GM12878 (cell line): ENCODE measurements at regions not wholly inside any gene's neighbourhood (a gene's known extent, or its start where the extent isn't known, plus 50 kb on each side); places are given as distances from the start of the nearest gene placed in this dataset.

Source experiments
- ATAC-seq: fragments of 200-7000 bp; cut with Tn5 transposase; 3 replicates; pipeline ENCODE4 v1.9.1; 2020; ENCODE audit warnings: mild to moderate bottlenecking, moderate library complexity
- BruUV-seq: library from RNA; stranded (reverse); fragments of 400-500 nt; replicated peaks from 2 replicates; lab custom pipeline; 2021; lab: Mats Ljungman, UMichigan
- CTCF ChIA-PET: fragments of 300-600 bp; sonication (Branson Sonifier 250); formaldehyde crosslinking; extraction: SDS; loops from one replicate; lab custom pipeline; 2021; ENCODE audit warnings: inconsistent platforms; lab: Yijun Ruan, JAX
- POLR2A ChIA-PET: fragments of 350-600 bp; formaldehyde crosslinking; extraction: SDS; loops from one replicate; lab custom pipeline; 2021; ENCODE audit warnings: inconsistent platforms; lab: Charles Lee
- RAD21 ChIA-PET: fragments of 300-600 bp; sonication (Branson Sonifier 250); formaldehyde crosslinking; loops from one replicate; lab custom pipeline; 2023; ENCODE audit warnings: antibody characterized with exemption; ENCODE audit not compliant: unreplicated experiment; lab: Charles Lee
- SMC1A ChIA-PET: fragments of 300-600 bp; sonication (Branson Sonifier 250); formaldehyde crosslinking; loops from one replicate; lab custom pipeline; 2023; ENCODE audit not compliant: unreplicated experiment, uncharacterized antibody; lab: Charles Lee
- DNase-seq: peaks from one replicate; pipeline ENCODE4 v3.0.0-alpha.2; 2011; ENCODE audit warnings: low read depth, low spot score
- FAIRE-seq: peaks from 3 replicates; lab custom pipeline; 2011; peaks lifted over from hg19 to GRCh38; lab: Jason Lieb, UNC
- H2AFZ ChIP-seq: 2 replicates; pipeline ENCODE4 v1.6.0; 2011; ENCODE audit warnings: low read depth, low read length, control low read depth; ENCODE audit not compliant: control insufficient read depth
- H3K27ac ChIP-seq: 2 replicates; pipeline ENCODE4 v1.5.1; 2011; ENCODE audit warnings: control low read depth; ENCODE audit not compliant: control insufficient read depth, insufficient read depth
- H3K27me3 ChIP-seq, 2 experiments: replicated peaks in 1 of 2; 2 replicates each; pipeline versions ENCODE4 v1.6.0 to v1.6.1; 2011; ENCODE audit warnings: low read length in 1 of 2; ENCODE audit not compliant: control insufficient read depth in 2 of 2, insufficient read depth in 2 of 2
- H3K36me3 ChIP-seq, 2 experiments: 2 replicates each; pipeline ENCODE4 v1.5.1; 2011; ENCODE audit warnings: low read length in 1 of 2; ENCODE audit not compliant: control insufficient read depth in 2 of 2, insufficient read depth in 2 of 2
- H3K4me1 ChIP-seq: 2 replicates; pipeline ENCODE4 v1.6.1; 2011; ENCODE audit warnings: mild to moderate bottlenecking, low read length, moderate library complexity, mixed read lengths; ENCODE audit not compliant: control insufficient read depth, insufficient read depth
- H3K4me2 ChIP-seq: 2 replicates; pipeline ENCODE4 v1.6.0; 2011; ENCODE audit warnings: control low read depth; ENCODE audit not compliant: control insufficient read depth, insufficient read depth
- H3K4me3 ChIP-seq: fragments of 200-600 bp; sonication (generic); 2 replicates; pipeline ENCODE4 v1.5.1; 2016
- H3K79me2 ChIP-seq: 2 replicates; pipeline ENCODE4 v1.6.0; 2011; ENCODE audit warnings: low read length; ENCODE audit not compliant: control insufficient read depth, insufficient read depth
- H3K9ac ChIP-seq: 2 replicates; pipeline ENCODE4 v1.8.0; 2011; ENCODE audit warnings: low read length, control low read depth, mixed read lengths; ENCODE audit not compliant: control insufficient read depth, insufficient read depth
- H3K9me3 ChIP-seq: replicated peaks from 3 replicates; pipeline ENCODE4 v1.5.1; 2011; ENCODE audit warnings: mild to moderate bottlenecking, low read length; ENCODE audit not compliant: control insufficient read depth, insufficient read depth
- H4K20me1 ChIP-seq: 2 replicates; pipeline ENCODE4 v1.6.0; 2011; ENCODE audit not compliant: control insufficient read depth, insufficient read depth
- CBX3 ChIP-seq: fragments of 200-600 bp; sonication (generic); IDR thresholded peaks from 2 replicates; pipeline ENCODE4 v1.6.1; 2016; ENCODE audit warnings: low read depth, borderline replicate concordance
- POU2F2 ChIP-seq: IDR thresholded peaks from 3 replicates; pipeline ENCODE4 v1.6.1; 2011; ENCODE audit warnings: low read depth, mild to moderate bottlenecking, low read length, borderline replicate concordance
- SRF ChIP-seq, 2 experiments: IDR thresholded peaks; 2 replicates each; pipeline ENCODE4 v1.6.1; 2011; ENCODE audit warnings: low read depth in 2 of 2, low read length in 2 of 2, mild to moderate bottlenecking in 1 of 2, moderate library complexity in 1 of 2
- ZNF687 ChIP-seq: fragments of 450-650 bp; IDR thresholded peaks from 2 replicates; pipeline ENCODE4 v1.6.1; 2017; ENCODE audit warnings: mild to moderate bottlenecking, moderate library complexity
- WGBS: methylation state at CpG from one replicate; pipeline ENCODE4 v1.1.6; 2016; ENCODE audit warnings: low lambda C conversion rate; ENCODE audit not compliant: insufficient replicate concordance, insufficient coverage; ENCODE audit errors: missing lambda C conversion rate; 5-methylcytosine and 5-hydroxymethylcytosine counted together
- in situ Hi-C: fragments of 300-500 bp; cut with MboI; formaldehyde crosslinking; loops from 9 replicates; pipeline ENCODE4 v1.14.3; 2018; ENCODE audit warnings: mixed read lengths
- intact Hi-C: fragments of 100-400 bp; cut with micrococcal nuclease; formaldehyde crosslinking; loops from one replicate; pipeline ENCODE4 v1.14.2; 2022; ENCODE audit not compliant: unreplicated experiment

DNA sequence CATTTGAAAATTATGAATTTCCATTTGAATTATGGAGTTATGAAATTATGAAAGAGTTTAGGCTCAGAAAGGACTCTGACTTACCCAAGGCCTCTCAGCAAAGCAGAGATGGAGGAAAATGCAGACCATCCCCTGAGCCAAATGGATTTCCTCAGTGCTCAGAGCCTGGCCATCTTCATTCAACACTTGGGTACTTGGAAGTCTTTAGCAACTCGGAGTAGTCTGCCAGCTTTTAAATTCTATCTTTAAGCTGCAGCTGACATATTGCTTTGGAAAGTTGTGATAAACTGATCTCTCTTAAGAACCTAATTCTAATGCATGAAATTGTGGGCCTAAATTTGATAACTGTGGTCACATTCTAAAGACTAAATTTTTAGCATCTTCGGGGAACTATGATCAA, 315.4 kb downstream of the SAMD5 start:
- H3K9ac ChIP-seq = no peak overlapping the region
- BruUV-seq = no TSS peak
- no peaks in the 10 kb centered on the region for H3K27me3 ChIP-seq
- FAIRE-seq (no peak), DNase-seq (no peak), ATAC-seq (no peak)
- no peak overlapping the region for H2AFZ ChIP-seq
- RAD21 ChIA-PET = no interaction called here
- H3K4me2 ChIP-seq = no peak overlapping the region
- H3K4me3 ChIP-seq = no peak overlapping the region
- H3K36me3 ChIP-seq = no peaks in the 10 kb centered on the region
- POLR2A ChIA-PET = no interaction called here
- 0% methylated on average over 2 of the region's 2 CpGs for WGBS
- no peaks in the 10 kb centered on the region for H3K79me2 ChIP-seq
- H3K27ac ChIP-seq = no peak overlapping the region
- TF ChIP-seq SRF (IDR thresholded peaks at IDR 0.05; ENCODE audit: low read depth in 2 of 2, low read length in 2 of 2) (no peak), ZNF687 (no peak), CBX3 (no peak), POU2F2 (no peak)
- intact Hi-C loops = no loop called here
- H3K4me1 ChIP-seq = no peaks in the 10 kb centered on the region
- SMC1A ChIA-PET = no interaction called here
- no peaks in the 10 kb centered on the region for H4K20me1 ChIP-seq
- H3K9me3 ChIP-seq = no peaks in the 10 kb centered on the region
- in situ Hi-C loops = no loop called here
- CTCF ChIA-PET = no interaction called here
